Astrocyte (in vitro differentiated cells and primary cell): ENCODE measurements at regions not wholly inside any gene's neighbourhood (a gene's known extent, or its start where the extent isn't known, plus 50 kb on each side); places are given as distances from the start of the nearest gene placed in this dataset.

Source experiments
- CTCF ChIP-seq: IDR thresholded peaks from 2 replicates; pipeline ENCODE4 v1.5.1; 2011; ENCODE audit warnings: low read depth, mild to moderate bottlenecking, inconsistent platforms, low read length, moderate library complexity; ENCODE audit not compliant: insufficient read depth
- EZH2 ChIP-seq: IDR thresholded peaks from 2 replicates; pipeline ENCODE4 v1.6.1; 2012; ENCODE audit warnings: mild to moderate bottlenecking, low read length, inconsistent platforms; ENCODE audit not compliant: insufficient read depth

DNA sequence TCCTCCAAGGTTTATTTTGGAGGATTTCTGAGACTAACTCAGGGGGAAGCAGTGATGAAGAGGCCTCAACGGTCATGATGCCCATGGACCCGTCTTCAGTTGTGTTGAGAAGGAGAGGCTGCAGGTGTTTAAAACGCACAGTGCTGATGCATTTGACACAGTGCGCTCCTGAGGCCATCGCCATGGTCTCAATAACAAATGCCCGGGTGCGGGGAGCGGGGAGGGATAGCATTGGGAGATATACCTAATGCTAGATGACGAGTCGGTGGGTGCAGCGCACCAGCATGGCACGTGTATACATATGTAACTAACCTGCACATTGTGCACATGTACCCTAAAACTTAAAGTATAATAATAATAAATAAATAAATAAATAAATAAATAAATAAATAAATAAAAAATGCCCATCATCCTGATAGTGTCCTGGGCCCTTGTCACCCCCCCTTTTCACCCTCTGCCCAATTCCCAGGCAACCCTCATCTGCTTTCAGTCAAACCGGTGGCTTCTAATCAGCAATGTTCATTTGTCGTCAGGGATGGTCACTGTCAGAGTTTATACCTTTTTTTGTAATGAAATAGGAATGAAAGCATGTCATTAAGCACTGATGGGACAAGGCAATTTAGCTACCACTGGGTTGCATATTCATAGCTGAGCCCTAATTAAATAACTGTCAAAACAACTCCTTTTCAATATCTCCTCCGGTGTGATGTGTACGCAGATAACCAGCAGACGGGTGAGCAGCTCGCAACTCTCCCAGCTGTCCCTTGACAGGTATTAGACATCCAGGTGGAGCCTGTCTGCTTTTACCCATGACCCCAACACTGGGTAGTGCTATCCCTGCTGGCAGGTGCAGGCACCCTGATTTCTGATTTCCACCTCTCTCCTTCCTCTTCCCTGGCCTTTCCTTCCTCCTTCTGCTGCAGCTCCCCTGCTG lies 95.9 kb downstream of the KCNF1 start:
- TF ChIP-seq CTCF (no peak), EZH2 (no peak)
